GM12873 (cell line): ENCODE measurements at regions not wholly inside any gene's neighbourhood (a gene's known extent, or its start where the extent isn't known, plus 50 kb on each side); places are given as distances from the start of the nearest gene placed in this dataset.

Source experiments
- CTCF ChIP-seq: IDR thresholded peaks from 2 replicates; pipeline ENCODE4 v1.5.1; 2012; ENCODE audit warnings: low read depth, mild to moderate bottlenecking, moderate library complexity, low read length, control low read depth; ENCODE audit not compliant: insufficient read depth; ENCODE audit errors: missing control alignments

GRCh38 chr2:103327966-103328365 is 566.1 kb downstream of the TMEM182 start:
- no peak for TF ChIP-seq CTCF

- TF ChIP-seq CTCF = no peak
Observed at GRCh38 chr2:103335403-103335802, 573.6 kb downstream of the TMEM182 start.

GRCh38 chr2:103338819-103339218 is 577.0 kb downstream of the TMEM182 start:
- no peak for TF ChIP-seq CTCF

GRCh38 chr2:103346780-103347179 is 584.9 kb downstream of the TMEM182 start:
- no peak for TF ChIP-seq CTCF

GRCh38 chr2:103353774-103354173 is 591.9 kb downstream of the TMEM182 start:
- no peak for TF ChIP-seq CTCF

GRCh38 chr2:103355287-103355686 is 593.5 kb downstream of the TMEM182 start:
- no peak for TF ChIP-seq CTCF

GRCh38 chr2:103361712-103362111 is 599.9 kb downstream of the TMEM182 start:
- TF ChIP-seq CTCF = no peak

- TF ChIP-seq CTCF = no peak
Observed at GRCh38 chr2:103363639-103364038, 601.8 kb downstream of the TMEM182 start.
